HepG2 (cell line): ENCODE measurements at regions not wholly inside any gene's neighbourhood (a gene's known extent, or its start where the extent isn't known, plus 50 kb on each side); places are given as distances from the start of the nearest gene placed in this dataset.

Experiments used
- CBX1 ChIP-seq: IDR thresholded peaks from one replicate; pipeline ENCODE4 v1.6.1; 2016; ENCODE audit warnings: antibody characterized with exemption, low read depth
- HDAC1 ChIP-seq: sonication (generic); formaldehyde crosslinking; IDR thresholded peaks from 2 replicates; pipeline ENCODE4 v1.5.1; 2020; ENCODE audit warnings: mild to moderate bottlenecking, missing genetic modification reagents
- HNRNPLL ChIP-seq: fragments of 200-400 bp; formaldehyde crosslinking; IDR thresholded peaks from 2 replicates; pipeline ENCODE4 v1.6.1; 2017; ENCODE audit warnings: mild to moderate bottlenecking, low read depth, low read length; ENCODE audit not compliant: poor library complexity, severe bottlenecking
- JUND ChIP-seq: sonication (generic); formaldehyde crosslinking; IDR thresholded peaks from 2 replicates; pipeline ENCODE4 v1.8.0; 2022; ENCODE audit warnings: mild to moderate bottlenecking, missing genetic modification reagents
- KDM4B ChIP-seq: sonication (generic); formaldehyde crosslinking; IDR thresholded peaks from 2 replicates; pipeline ENCODE4 v1.4.0; 2020; ENCODE audit warnings: missing genetic modification reagents
- KDM6A ChIP-seq: IDR thresholded peaks from 2 replicates; pipeline ENCODE4 v1.6.1; 2016; ENCODE audit warnings: low read depth
- NCOR1 ChIP-seq: fragments of 200-600 bp; sonication (generic); IDR thresholded peaks from 2 replicates; pipeline ENCODE4 v1.7.0; 2017; ENCODE audit warnings: antibody characterized with exemption, low read length, borderline replicate concordance
- PAF1 ChIP-seq: IDR thresholded peaks from 2 replicates; pipeline ENCODE4 v1.6.1; 2016; ENCODE audit warnings: missing genetic modification reagents, missing compliant biosample characterization
- RCOR2 ChIP-seq: IDR thresholded peaks from 2 replicates; pipeline ENCODE4 v1.6.1; 2016; ENCODE audit warnings: missing biosample characterization, missing genetic modification reagents
- RORA ChIP-seq: sonication (generic); formaldehyde crosslinking; IDR thresholded peaks from 2 replicates; pipeline ENCODE4 v1.5.0; 2020; ENCODE audit warnings: mild to moderate bottlenecking, missing genetic modification reagents, moderate library complexity
- RXRA ChIP-seq: sonication (generic); formaldehyde crosslinking; IDR thresholded peaks from 2 replicates; pipeline ENCODE4 v1.5.1; 2020; ENCODE audit warnings: missing genetic modification reagents
- SMYD3 ChIP-seq: sonication (generic); formaldehyde crosslinking; IDR thresholded peaks from 2 replicates; pipeline ENCODE4 v1.8.1; 2023; ENCODE audit warnings: mild to moderate bottlenecking, missing genetic modification reagents
- TAF15 ChIP-seq: fragments of 200-400 bp; formaldehyde crosslinking; IDR thresholded peaks from one replicate; pipeline ENCODE4 v1.6.1; 2018; ENCODE audit warnings: mild to moderate bottlenecking, low read depth, low read length; ENCODE audit not compliant: poor library complexity, severe bottlenecking
- ZNF382 ChIP-seq: sonication (generic); formaldehyde crosslinking; IDR thresholded peaks from 2 replicates; pipeline ENCODE4 v1.5.0; 2020; ENCODE audit warnings: missing genetic modification reagents, mild to moderate bottlenecking, borderline replicate concordance
- ZNF629 ChIP-seq: sonication (generic); formaldehyde crosslinking; conservative IDR thresholded peaks from 2 replicates; pipeline ENCODE4 v1.5.0; 2020; ENCODE audit warnings: missing genetic modification reagents
- ZNF660 ChIP-seq: sonication (generic); formaldehyde crosslinking; IDR thresholded peaks from 2 replicates; pipeline ENCODE4 v1.5.1; 2020; ENCODE audit warnings: mild to moderate bottlenecking, low read depth, missing genetic modification reagents, borderline replicate concordance
- ZNF775 ChIP-seq: sonication (generic); formaldehyde crosslinking; IDR thresholded peaks from 2 replicates; pipeline ENCODE4 v1.4.0; 2020; ENCODE audit warnings: missing genetic modification reagents, mild to moderate bottlenecking, moderate library complexity, borderline replicate concordance
- TF ChIP-seq, protein P1 (sequence below): sonication (generic); formaldehyde crosslinking; IDR thresholded peaks from 2 replicates; pipeline ENCODE4 v1.8.1; 2023; ENCODE audit warnings: mild to moderate bottlenecking, missing genetic modification reagents
- TF ChIP-seq, protein P2 (sequence below): sonication (generic); formaldehyde crosslinking; IDR thresholded peaks from 2 replicates; pipeline ENCODE4 v1.5.0; 2020; ENCODE audit warnings: mild to moderate bottlenecking, missing genetic modification reagents
- TF ChIP-seq, protein P3 (sequence below): IDR thresholded peaks from 2 replicates; pipeline ENCODE4 v1.6.1; 2012; ENCODE audit warnings: low read depth, low read length, improper control_type of control experiment
- TF ChIP-seq, protein P4 (sequence below): sonication (generic); formaldehyde crosslinking; IDR thresholded peaks from 2 replicates; pipeline ENCODE4 v1.9.0; 2021; ENCODE audit warnings: missing genetic modification reagents, mild to moderate bottlenecking, borderline replicate concordance
- TF ChIP-seq, protein P5 (sequence below): sonication (generic); formaldehyde crosslinking; IDR thresholded peaks from 2 replicates; pipeline ENCODE4 v1.8.0; 2022; ENCODE audit warnings: missing genetic modification reagents, mild to moderate bottlenecking, borderline replicate concordance
- TF ChIP-seq, protein P6 (sequence below): sonication (generic); formaldehyde crosslinking; IDR thresholded peaks from 2 replicates; pipeline ENCODE4 v1.5.1; 2020; ENCODE audit warnings: mild to moderate bottlenecking, moderate library complexity, missing genetic modification reagents

DNA sequence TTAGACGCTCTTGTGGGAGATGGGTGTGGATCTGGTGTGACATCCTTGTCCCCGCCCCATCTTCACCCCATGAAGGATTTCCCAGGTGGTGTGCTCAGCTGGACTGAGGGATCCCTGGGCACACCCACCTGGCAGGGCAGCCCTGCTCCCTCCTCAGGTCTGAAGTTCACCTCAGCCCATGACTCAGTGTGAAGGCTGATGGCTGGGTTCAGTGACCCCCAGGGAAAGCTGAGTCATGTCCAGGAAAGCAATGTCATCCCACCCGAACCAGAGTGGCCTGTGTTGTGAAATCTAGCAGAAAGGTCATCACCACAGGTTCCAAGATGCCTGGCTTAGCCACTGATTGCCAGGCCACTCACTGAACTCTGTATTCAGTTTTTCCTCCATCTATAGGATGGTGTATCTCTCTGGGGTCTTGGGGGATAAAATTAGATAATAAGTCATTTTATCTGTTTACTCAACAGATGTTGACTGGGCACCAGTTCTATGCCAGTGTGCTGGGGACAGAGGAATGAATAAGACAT, 97.7 kb upstream of the JUN start (continued):
- TF ChIP-seq, protein P1, sequence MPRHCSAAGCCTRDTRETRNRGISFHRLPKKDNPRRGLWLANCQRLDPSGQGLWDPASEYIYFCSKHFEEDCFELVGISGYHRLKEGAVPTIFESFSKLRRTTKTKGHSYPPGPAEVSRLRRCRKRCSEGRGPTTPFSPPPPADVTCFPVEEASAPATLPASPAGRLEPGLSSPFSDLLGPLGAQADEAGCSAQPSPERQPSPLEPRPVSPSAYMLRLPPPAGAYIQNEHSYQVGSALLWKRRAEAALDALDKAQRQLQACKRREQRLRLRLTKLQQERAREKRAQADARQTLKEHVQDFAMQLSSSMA (CRISPR knock-in tag) = no peak
- TF ChIP-seq KDM4B (CRISPR knock-in tag) (peak; percentile 86), SMYD3 (no peak), RXRA (CRISPR knock-in tag) (peak; percentile 100), PAF1 (CRISPR knock-in tag) (no peak), RCOR2 (CRISPR knock-in tag) (peak; percentile 91), HDAC1 (peak; percentile 96), KDM6A (peak; percentile 64; the same call in 1 of the 2 replicates), TAF15 (no peak), RORA (CRISPR knock-in tag) (no peak), ZNF629 (CRISPR knock-in tag) (peak; percentile 46; the same call in 1 of the 2 replicates), ZNF382 (CRISPR knock-in tag) (no peak), JUND (CRISPR knock-in tag) (peak; percentile 97), ZNF775 (no peak), NCOR1 (peak; percentile 95; the same call in 1 of the 2 replicates), CBX1 (peak; percentile 79), HNRNPLL (no peak), ZNF660 (CRISPR knock-in tag) (no peak)
- TF ChIP-seq, protein P2, sequence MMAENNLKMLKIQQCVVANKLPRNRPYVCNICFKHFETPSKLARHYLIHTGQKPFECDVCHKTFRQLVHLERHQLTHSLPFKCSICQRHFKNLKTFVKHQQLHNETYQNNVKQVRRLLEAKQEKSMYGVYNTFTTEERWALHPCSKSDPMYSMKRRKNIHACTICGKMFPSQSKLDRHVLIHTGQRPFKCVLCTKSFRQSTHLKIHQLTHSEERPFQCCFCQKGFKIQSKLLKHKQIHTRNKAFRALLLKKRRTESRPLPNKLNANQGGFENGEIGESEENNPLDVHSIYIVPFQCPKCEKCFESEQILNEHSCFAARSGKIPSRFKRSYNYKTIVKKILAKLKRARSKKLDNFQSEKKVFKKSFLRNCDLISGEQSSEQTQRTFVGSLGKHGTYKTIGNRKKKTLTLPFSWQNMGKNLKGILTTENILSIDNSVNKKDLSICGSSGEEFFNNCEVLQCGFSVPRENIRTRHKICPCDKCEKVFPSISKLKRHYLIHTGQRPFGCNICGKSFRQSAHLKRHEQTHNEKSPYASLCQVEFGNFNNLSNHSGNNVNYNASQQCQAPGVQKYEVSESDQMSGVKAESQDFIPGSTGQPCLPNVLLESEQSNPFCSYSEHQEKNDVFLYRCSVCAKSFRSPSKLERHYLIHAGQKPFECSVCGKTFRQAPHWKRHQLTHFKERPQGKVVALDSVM (CRISPR knock-in tag) = no peak
- TF ChIP-seq, protein P3, sequence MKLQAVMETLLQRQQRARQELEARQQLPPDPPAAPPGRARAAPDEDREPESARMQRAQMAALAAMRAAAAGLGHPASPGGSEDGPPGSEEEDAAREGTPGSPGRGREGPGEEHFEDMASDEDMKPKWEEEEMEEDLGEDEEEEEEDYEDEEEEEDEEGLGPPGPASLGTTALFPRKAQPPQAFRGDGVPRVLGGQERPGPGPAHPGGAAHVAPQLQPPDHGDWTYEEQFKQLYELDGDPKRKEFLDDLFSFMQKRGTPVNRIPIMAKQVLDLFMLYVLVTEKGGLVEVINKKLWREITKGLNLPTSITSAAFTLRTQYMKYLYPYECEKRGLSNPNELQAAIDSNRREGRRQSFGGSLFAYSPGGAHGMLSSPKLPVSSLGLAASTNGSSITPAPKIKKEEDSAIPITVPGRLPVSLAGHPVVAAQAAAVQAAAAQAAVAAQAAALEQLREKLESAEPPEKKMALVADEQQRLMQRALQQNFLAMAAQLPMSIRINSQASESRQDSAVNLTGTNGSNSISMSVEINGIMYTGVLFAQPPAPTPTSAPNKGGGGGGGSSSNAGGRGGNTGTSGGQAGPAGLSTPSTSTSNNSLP = peak; percentile 46; the same call in 1 of the 2 replicates
- TF ChIP-seq, protein P4, sequence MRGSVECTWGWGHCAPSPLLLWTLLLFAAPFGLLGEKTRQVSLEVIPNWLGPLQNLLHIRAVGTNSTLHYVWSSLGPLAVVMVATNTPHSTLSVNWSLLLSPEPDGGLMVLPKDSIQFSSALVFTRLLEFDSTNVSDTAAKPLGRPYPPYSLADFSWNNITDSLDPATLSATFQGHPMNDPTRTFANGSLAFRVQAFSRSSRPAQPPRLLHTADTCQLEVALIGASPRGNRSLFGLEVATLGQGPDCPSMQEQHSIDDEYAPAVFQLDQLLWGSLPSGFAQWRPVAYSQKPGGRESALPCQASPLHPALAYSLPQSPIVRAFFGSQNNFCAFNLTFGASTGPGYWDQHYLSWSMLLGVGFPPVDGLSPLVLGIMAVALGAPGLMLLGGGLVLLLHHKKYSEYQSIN = no peak
- TF ChIP-seq, protein P5, sequence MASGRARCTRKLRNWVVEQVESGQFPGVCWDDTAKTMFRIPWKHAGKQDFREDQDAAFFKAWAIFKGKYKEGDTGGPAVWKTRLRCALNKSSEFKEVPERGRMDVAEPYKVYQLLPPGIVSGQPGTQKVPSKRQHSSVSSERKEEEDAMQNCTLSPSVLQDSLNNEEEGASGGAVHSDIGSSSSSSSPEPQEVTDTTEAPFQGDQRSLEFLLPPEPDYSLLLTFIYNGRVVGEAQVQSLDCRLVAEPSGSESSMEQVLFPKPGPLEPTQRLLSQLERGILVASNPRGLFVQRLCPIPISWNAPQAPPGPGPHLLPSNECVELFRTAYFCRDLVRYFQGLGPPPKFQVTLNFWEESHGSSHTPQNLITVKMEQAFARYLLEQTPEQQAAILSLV (CRISPR knock-in tag) = peak; percentile 82; the same call in 1 of the 2 replicates
- TF ChIP-seq, protein P6, sequence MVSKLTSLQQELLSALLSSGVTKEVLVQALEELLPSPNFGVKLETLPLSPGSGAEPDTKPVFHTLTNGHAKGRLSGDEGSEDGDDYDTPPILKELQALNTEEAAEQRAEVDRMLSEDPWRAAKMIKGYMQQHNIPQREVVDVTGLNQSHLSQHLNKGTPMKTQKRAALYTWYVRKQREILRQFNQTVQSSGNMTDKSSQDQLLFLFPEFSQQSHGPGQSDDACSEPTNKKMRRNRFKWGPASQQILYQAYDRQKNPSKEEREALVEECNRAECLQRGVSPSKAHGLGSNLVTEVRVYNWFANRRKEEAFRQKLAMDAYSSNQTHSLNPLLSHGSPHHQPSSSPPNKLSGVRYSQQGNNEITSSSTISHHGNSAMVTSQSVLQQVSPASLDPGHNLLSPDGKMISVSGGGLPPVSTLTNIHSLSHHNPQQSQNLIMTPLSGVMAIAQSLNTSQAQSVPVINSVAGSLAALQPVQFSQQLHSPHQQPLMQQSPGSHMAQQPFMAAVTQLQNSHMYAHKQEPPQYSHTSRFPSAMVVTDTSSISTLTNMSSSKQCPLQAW (CRISPR knock-in tag) = peak; percentile 80
